HCT116 (cell line): ENCODE measurements at regions not wholly inside any gene's neighbourhood (a gene's known extent, or its start where the extent isn't known, plus 50 kb on each side); places are given as distances from the start of the nearest gene placed in this dataset.

Experiments
- ATAC-seq: fragments of 200-7000 bp; cut with Tn5 transposase; 2 replicates; pipeline ENCODE4 v1.9.1; 2020; ENCODE audit warnings: mild to moderate bottlenecking, moderate library complexity
- BruUV-seq: library from RNA; stranded (reverse); fragments of 400-500 nt; replicated peaks from 2 replicates; lab custom pipeline; 2021; lab: Mats Ljungman, UMichigan
- CTCF ChIA-PET: fragments of 300-600 bp; sonication (Branson Sonifier 250); formaldehyde crosslinking; loops from one replicate; lab custom pipeline; 2021; ENCODE audit warnings: antibody characterized with exemption; lab: Charles Lee
- POLR2A ChIA-PET: fragments of 300-600, 350-600 bp; sonication (Branson Sonifier 250); formaldehyde crosslinking; loops from one replicate; lab custom pipeline; 2021; ENCODE audit warnings: antibody characterized with exemption; lab: Charles Lee
- RAD21 ChIA-PET, 2 experiments: fragments of 300-600 bp; sonication (Branson Sonifier 250); formaldehyde crosslinking; loops; one replicate each; lab custom pipeline; 2023; ENCODE audit warnings: low total read pairs in 2 of 2; ENCODE audit not compliant: uncharacterized antibody in 2 of 2, unreplicated experiment in 2 of 2, low non-redundant PET in 1 of 2; lab: Charles Lee
- DNase-seq: peaks from one replicate; pipeline ENCODE4 v3.0.0-alpha.2; 2010; ENCODE audit warnings: low read depth, low spot score
- H2AFZ ChIP-seq: fragments of 200-600 bp; shearing (Covaris generic), sonication (generic); 2 replicates; pipeline ENCODE4 v1.6.1; 2017; ENCODE audit warnings: low read depth, mixed run types, mixed read lengths, antibody characterized with exemption, low read length; ENCODE audit not compliant: poor library complexity, severe bottlenecking
- H3K27ac ChIP-seq: 2 replicates; pipeline ENCODE4 v1.5.1; 2012; ENCODE audit warnings: low read depth, low read length
- H3K27me3 ChIP-seq: fragments of 200-600 bp; sonication (generic); 2 replicates; pipeline ENCODE4 v1.6.1; 2016; ENCODE audit warnings: mixed run types, low read length, mixed read lengths; ENCODE audit not compliant: insufficient read depth
- H3K36me3 ChIP-seq, 2 experiments: fragments of 200-500 bp in 1 of 2; fragments of 200-600 bp in 1 of 2; sonication (Bioruptor generic) in 1 of 2; sonication (generic) in 1 of 2; 2 replicates each; pipeline versions ENCODE4 v1.5.1 to v1.6.1; 2014 to 2016; ENCODE audit warnings: low read length in 2 of 2, inconsistent platforms in 1 of 2, mixed read lengths in 1 of 2, mixed run types in 1 of 2; ENCODE audit not compliant: insufficient read depth in 2 of 2, control insufficient read depth in 1 of 2
- H3K4me1 ChIP-seq, 2 experiments: fragments of 200-600 bp in 1 of 2; sonication (generic) in 1 of 2; 2 replicates each; pipeline versions ENCODE4 v1.5.1 to v1.6.1; 2012 to 2017; ENCODE audit warnings: low read length in 2 of 2, inconsistent platforms in 1 of 2, mild to moderate bottlenecking in 1 of 2, mixed read lengths in 1 of 2, mixed run types in 1 of 2, moderate library complexity in 1 of 2; ENCODE audit not compliant: insufficient read depth in 2 of 2, control insufficient read depth in 1 of 2
- H3K4me2 ChIP-seq: fragments of 200-600 bp; sonication (generic); 2 replicates; pipeline ENCODE4 v1.6.1; 2017; ENCODE audit warnings: mixed run types, low read length, mixed read lengths
- H3K4me3 ChIP-seq, 2 experiments: fragments of 200-600 bp in 1 of 2; sonication (generic) in 1 of 2; replicated peaks in 1 of 2; 2 replicates each; pipeline ENCODE4 v1.5.1; 2011 to 2016; ENCODE audit warnings: low read length in 2 of 2, control low read depth in 1 of 2, low read depth in 1 of 2, mild to moderate bottlenecking in 1 of 2, mixed read lengths in 1 of 2, mixed run types in 1 of 2
- H3K79me2 ChIP-seq: fragments of 200-600 bp; sonication (generic); 2 replicates; pipeline ENCODE4 v1.6.1; 2017; ENCODE audit warnings: mild to moderate bottlenecking, mixed run types, low read length, moderate library complexity, mixed read lengths; ENCODE audit not compliant: insufficient read depth
- H3K9ac ChIP-seq: fragments of 200-600 bp; sonication (generic); 2 replicates; pipeline ENCODE4 v1.6.1; 2016; ENCODE audit warnings: low read length, mixed read lengths
- H3K9me2 ChIP-seq: fragments of 200-600 bp; sonication (generic), shearing (Covaris generic); 2 replicates; pipeline ENCODE4 v1.6.1; 2017; ENCODE audit warnings: mixed run types, mild to moderate bottlenecking, moderate library complexity; ENCODE audit not compliant: insufficient read depth
- H3K9me3 ChIP-seq, 2 experiments: fragments of 200-500 bp in 1 of 2; fragments of 200-600 bp in 1 of 2; sonication (Bioruptor generic) in 1 of 2; sonication (generic) in 1 of 2; 2 replicates each; pipeline ENCODE4 v1.6.1; 2014 to 2017; ENCODE audit warnings: low read length in 2 of 2, mixed read lengths in 2 of 2, inconsistent platforms in 1 of 2, low read depth in 1 of 2, mild to moderate bottlenecking in 1 of 2, mixed run types in 1 of 2, moderate library complexity in 1 of 2; ENCODE audit not compliant: control insufficient read depth in 1 of 2, insufficient read depth in 1 of 2
- H4K20me1 ChIP-seq: fragments of 200-600 bp; sonication (generic), shearing (Covaris generic); 2 replicates; pipeline ENCODE4 v1.6.1; 2017; ENCODE audit warnings: mixed run types, mild to moderate bottlenecking, moderate library complexity; ENCODE audit not compliant: insufficient read depth
- CBX3 ChIP-seq: IDR thresholded peaks from 2 replicates; pipeline ENCODE4 v1.6.1; 2012; ENCODE audit warnings: low read depth
- EGR1 ChIP-seq: IDR thresholded peaks from 2 replicates; pipeline ENCODE4 v1.6.1; 2012; ENCODE audit warnings: low read depth
- EZH2 ChIP-seq: fragments of 200-600 bp; sonication (generic); IDR thresholded peaks from 2 replicates; pipeline ENCODE4 v1.6.1; 2017; ENCODE audit warnings: antibody characterized with exemption, mixed run types
- EZH2phosphoT487 ChIP-seq: fragments of 200-600 bp; IDR thresholded peaks from 2 replicates; pipeline ENCODE4 v1.6.1; 2018; ENCODE audit warnings: antibody characterized with exemption, borderline replicate concordance
- FOSL1 ChIP-seq: IDR thresholded peaks from 2 replicates; pipeline ENCODE4 v1.6.1; 2012; ENCODE audit warnings: low read depth
- JUND ChIP-seq: IDR thresholded peaks from 2 replicates; pipeline ENCODE4 v1.6.1; 2012
- MAX ChIP-seq: IDR thresholded peaks from 2 replicates; pipeline ENCODE4 v1.6.1; 2012
- POLR2AphosphoS5 ChIP-seq: IDR thresholded peaks from 2 replicates; pipeline ENCODE4 v1.6.1; 2011; ENCODE audit warnings: mild to moderate bottlenecking, low read depth, low read length, moderate library complexity
- REST ChIP-seq: IDR thresholded peaks from 2 replicates; pipeline ENCODE4 v1.6.1; 2012; ENCODE audit warnings: low read depth
- SIN3A ChIP-seq: IDR thresholded peaks from 2 replicates; pipeline ENCODE4 v1.6.1; 2012; ENCODE audit warnings: low read depth
- SP1 ChIP-seq: IDR thresholded peaks from 2 replicates; pipeline ENCODE4 v1.6.1; 2012; ENCODE audit warnings: low read depth
- SRF ChIP-seq: IDR thresholded peaks from 2 replicates; pipeline ENCODE4 v1.6.1; 2012; ENCODE audit warnings: low read depth
- ZFX ChIP-seq: fragments of 450-650 bp; IDR thresholded peaks from 2 replicates; pipeline ENCODE4 v1.6.1; 2017
- intact Hi-C: fragments of 100-400 bp; cut with micrococcal nuclease; formaldehyde crosslinking; loops from 2 replicates; pipeline ENCODE4 v1.10.0; 2022
- TF ChIP-seq, protein P1 (sequence below), 3 experiments: fragments of 200-600 bp in 1 of 3; sonication (generic) in 1 of 3; IDR thresholded peaks in 2 of 3; conservative IDR thresholded peaks in 1 of 3; 2 replicates each; pipeline ENCODE4 v1.5.1; 2012 to 2017; ENCODE audit warnings: low read depth in 2 of 3, low read length in 2 of 3, antibody characterized with exemption in 1 of 3, borderline replicate concordance in 1 of 3, control low read depth in 1 of 3, mild to moderate bottlenecking in 1 of 3, mixed read lengths in 1 of 3, mixed run types in 1 of 3, moderate library complexity in 1 of 3; ENCODE audit not compliant: insufficient read depth in 1 of 3
- TF ChIP-seq, protein P2 (sequence below): IDR thresholded peaks from 2 replicates; pipeline ENCODE4 v1.6.1; 2012

DNA sequence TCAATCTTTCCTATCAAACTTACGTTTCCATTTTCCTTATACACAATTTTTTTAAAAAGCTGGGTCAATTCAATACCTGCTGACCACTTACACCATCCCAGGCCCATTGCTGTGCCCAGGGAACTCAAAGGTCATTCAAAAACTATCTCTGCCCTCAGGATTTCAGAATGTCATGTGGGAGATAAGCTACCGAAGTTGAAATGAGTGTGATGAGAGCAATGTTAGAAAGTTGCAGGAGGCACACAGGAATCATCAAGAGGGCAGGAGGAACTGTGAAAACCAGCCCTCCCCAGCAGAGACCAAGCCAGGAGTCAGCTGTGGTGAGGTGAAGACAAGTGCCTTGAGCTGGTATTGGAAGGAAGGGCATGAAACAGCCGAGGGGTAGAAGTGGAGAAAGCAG is 195.9 kb downstream of the HS3ST3A1 start:
- Histone ChIP-seq H3K36me3 (no peaks in the 10 kb centered on the region), H3K9me2 (no peaks in the 10 kb centered on the region), H2AFZ (no peak overlapping the region), H3K27me3 (no peaks in the 10 kb centered on the region), H3K4me1 (no peaks in the 10 kb centered on the region), H3K4me2 (no peak overlapping the region), H3K9ac (no peak overlapping the region), H4K20me1 (no peaks in the 10 kb centered on the region), H3K27ac (no peak overlapping the region), H3K79me2 (no peaks in the 10 kb centered on the region), H3K4me3 (no peak overlapping the region), H3K9me3 (no peaks in the 10 kb centered on the region)
- DNase-seq: no peak
- ChIA-PET POLR2A (no interaction called here), RAD21 (no interaction called here), CTCF (no interaction called here)
- no peak for TF ChIP-seq ZFX
- TF ChIP-seq CBX3: no peak
- TF ChIP-seq EGR1: no peak
- no peak for TF ChIP-seq JUND
- TF ChIP-seq REST: no peak
- TF ChIP-seq SRF: no peak
- TF ChIP-seq FOSL1: no peak
- no peak for ATAC-seq
- intact Hi-C loops: no loop called here
- no TSS peak for BruUV-seq

GRCh38 chr17:13405080-13405479 is 196.6 kb downstream of the HS3ST3A1 start:
- CTCF ChIA-PET: no interaction called here
- DNase-seq: no peak
- intact Hi-C loops: no loop called here
- H3K4me1 ChIP-seq: no peaks in the 10 kb centered on the region
- POLR2A ChIA-PET: no interaction called here
- H3K9me3 ChIP-seq: no peaks in the 10 kb centered on the region
- H3K27me3 ChIP-seq: no peaks in the 10 kb centered on the region
- H3K36me3 ChIP-seq: no peaks in the 10 kb centered on the region
- H3K4me2 ChIP-seq: no peak overlapping the region
- no peak overlapping the region for H3K27ac ChIP-seq
- H2AFZ ChIP-seq: no peak overlapping the region
- H4K20me1 ChIP-seq: no peaks in the 10 kb centered on the region
- no peak for ATAC-seq
- H3K4me3 ChIP-seq: no peak overlapping the region
- no peaks in the 10 kb centered on the region for H3K9me2 ChIP-seq
- H3K79me2 ChIP-seq: no peaks in the 10 kb centered on the region
- H3K9ac ChIP-seq: no peak overlapping the region
- RAD21 ChIA-PET: no interaction called here
- no TSS peak for BruUV-seq
- no peak for TF ChIP-seq EZH2
- no peak for TF ChIP-seq POLR2AphosphoS5
- no peak for TF ChIP-seq SIN3A
- TF ChIP-seq, protein P1, sequence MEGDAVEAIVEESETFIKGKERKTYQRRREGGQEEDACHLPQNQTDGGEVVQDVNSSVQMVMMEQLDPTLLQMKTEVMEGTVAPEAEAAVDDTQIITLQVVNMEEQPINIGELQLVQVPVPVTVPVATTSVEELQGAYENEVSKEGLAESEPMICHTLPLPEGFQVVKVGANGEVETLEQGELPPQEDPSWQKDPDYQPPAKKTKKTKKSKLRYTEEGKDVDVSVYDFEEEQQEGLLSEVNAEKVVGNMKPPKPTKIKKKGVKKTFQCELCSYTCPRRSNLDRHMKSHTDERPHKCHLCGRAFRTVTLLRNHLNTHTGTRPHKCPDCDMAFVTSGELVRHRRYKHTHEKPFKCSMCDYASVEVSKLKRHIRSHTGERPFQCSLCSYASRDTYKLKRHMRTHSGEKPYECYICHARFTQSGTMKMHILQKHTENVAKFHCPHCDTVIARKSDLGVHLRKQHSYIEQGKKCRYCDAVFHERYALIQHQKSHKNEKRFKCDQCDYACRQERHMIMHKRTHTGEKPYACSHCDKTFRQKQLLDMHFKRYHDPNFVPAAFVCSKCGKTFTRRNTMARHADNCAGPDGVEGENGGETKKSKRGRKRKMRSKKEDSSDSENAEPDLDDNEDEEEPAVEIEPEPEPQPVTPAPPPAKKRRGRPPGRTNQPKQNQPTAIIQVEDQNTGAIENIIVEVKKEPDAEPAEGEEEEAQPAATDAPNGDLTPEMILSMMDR (IDR thresholded peaks at IDR 0.05 in 2 of 3, conservative IDR thresholded peaks at IDR 0.05 in 1 of 3; ENCODE audit: borderline replicate concordance in 1 of 3, insufficient read depth in 1 of 3, low read depth in 2 of 3, low read length in 2 of 3): no peak
- no peak for TF ChIP-seq MAX
- TF ChIP-seq EZH2phosphoT487: no peak
- no peak for TF ChIP-seq FOSL1
- TF ChIP-seq, protein P2, sequence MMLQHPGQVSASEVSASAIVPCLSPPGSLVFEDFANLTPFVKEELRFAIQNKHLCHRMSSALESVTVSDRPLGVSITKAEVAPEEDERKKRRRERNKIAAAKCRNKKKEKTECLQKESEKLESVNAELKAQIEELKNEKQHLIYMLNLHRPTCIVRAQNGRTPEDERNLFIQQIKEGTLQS: no peak
- no peak for TF ChIP-seq SP1
